GM19035 (cell line): ENCODE measurements at regions not wholly inside any gene's neighbourhood (a gene's known extent, or its start where the extent isn't known, plus 50 kb on each side); places are given as distances from the start of the nearest gene placed in this dataset.
A peak's percentile ranks its signal among the peaks of the same experiment; 100 is the strongest.

Experiments
- ATAC-seq: cut with Tn5 transposase; IDR thresholded peaks from one replicate; pipeline ENCODE4 v1.9.1; 2021; ENCODE audit not compliant: unreplicated experiment

- ATAC-seq: peak; percentile 85
Measured at GRCh38 chr6:209432-210103, 82.7 kb upstream of the DUSP22 start.

GRCh38 chr6:210104-210456 is 82.2 kb upstream of the DUSP22 start:
- no peak for ATAC-seq

- no peak for ATAC-seq
Measured at GRCh38 chr6:210778-211374, 81.4 kb upstream of the DUSP22 start.

GRCh38 chr6:211871-212497 is 80.3 kb upstream of the DUSP22 start:
- no peak for ATAC-seq

DNA sequence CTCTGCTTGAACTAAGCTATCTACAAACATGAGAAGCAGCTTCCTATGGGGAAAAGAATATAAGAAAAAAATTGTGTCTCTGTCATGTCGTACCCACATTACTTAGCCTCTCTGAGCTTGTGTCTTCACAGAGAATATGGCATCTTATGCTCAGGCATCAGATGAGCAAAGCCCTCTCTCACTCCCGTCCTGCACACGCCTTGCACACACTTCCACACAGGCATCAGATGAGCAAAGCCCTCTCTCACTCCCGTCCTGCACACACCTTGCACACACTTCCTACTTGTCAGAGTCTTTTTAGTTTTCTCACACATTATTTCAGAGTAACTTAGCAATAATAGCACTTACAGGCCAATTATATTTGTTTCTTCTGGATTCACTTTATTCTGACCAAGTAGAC is 79.0 kb upstream of the DUSP22 start:
- no peak for ATAC-seq

GRCh38 chr6:214428-214827 is 77.9 kb upstream of the DUSP22 start:
- no peak for ATAC-seq

DNA sequence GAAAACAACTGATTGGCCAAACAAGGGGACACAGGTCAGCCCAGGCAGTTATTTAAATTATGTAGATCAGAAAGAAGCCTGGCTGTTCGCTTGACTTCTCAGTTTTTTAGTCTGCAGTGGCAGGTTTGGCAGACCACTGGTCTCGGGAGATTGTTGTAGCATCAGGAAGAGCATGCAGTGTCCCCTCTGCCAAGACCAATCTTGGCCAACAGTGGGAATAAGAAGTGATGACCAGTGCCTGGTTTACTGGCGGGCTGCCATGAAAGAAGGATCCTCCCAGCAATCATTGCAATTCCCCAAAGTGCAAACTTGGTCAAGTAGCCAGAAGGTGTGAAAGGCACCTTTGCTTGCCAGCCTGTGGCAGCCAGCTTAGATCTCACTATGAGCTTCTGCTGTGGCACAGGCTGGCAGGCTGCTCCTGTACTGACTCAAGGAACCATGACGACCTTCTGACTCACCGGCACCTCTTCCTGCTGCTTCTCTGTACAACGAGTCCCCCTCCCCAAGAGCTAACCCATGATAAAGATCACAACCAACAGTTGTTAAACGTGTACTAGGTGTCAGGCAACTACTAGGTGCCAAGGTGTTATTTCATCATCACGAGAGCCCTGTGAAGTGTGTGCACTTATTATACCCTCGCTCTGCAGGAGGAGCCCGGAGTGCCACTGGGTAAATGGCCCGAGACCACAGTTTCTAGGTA is 76.8 kb upstream of the DUSP22 start:
- ATAC-seq: no peak

- no peak for ATAC-seq
Measured at GRCh38 chr6:217048-217659, 75.1 kb upstream of the DUSP22 start.

DNA sequence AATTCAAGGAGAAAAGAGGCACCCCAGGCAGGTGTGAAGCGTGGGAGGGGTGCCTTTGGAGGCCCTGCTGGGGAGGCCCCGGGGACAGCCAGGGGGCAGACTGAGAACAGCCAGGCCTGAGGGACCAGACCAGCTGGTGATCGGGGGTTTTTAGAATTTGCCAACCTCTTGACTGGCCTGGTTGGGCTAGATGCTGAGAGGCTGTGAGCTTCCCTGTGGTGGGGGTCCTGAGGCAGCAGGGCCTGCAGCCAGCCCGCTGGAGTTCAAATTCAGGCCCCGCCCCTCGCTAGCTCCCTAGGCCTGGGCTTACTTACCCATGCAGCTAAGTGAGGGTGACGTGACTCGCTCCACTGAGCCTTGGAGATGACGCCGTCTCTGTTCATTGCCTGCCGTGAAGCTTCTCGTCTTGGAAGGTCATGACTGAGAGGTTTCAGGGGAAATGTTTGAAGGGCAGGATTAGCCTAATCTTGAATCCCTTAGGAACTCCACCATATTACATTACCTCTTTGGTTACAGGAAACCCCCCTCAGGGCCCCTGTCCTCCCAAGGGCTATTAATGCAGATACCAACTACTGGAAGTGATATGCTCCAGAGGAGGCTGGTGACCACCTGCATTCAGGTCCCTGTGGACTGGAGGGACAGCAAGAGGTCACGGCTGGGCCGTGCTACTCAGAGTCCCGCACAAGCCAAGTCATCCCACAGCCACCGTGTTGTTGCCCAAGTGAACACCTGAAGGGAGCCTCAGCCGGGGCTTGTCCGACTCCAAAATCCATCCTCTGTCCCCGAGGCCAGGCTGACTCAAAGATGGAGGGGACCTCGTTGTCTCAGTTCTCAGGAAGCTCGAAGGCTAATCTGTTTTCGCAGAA is 73.9 kb upstream of the DUSP22 start:
- peak; percentile 47 for ATAC-seq

- no peak for ATAC-seq
Measured at GRCh38 chr6:219019-219570, 73.2 kb upstream of the DUSP22 start.

DNA sequence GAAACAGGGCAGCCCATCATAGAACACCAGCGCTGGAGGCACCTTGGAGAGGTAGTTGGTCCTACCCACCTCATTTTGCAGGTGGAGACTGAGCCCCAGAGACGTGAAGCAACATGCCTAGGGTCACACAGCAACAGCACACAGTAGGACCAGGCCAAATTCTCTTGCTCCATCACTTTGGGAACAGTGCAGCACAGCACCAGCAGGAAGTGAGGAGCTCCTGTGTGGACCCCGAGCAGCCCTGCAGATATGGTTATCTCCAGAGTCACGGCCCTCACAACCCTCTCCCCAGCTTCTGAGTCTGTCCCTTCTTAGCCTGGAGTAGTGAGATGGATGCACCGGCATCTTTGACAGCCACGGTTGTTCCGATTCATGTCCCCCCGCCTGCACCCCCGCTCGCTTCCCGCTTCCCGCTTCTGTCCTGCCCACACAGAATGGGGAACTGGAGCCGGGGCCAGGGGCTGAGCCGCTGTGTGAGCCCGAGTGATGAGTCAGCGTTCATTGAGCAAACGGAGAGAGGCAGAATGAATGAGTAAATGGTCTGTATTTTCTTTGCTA is 72.6 kb upstream of the DUSP22 start:
- no peak for ATAC-seq

GRCh38 chr6:220312-220711 is 72.0 kb upstream of the DUSP22 start:
- ATAC-seq: no peak

- ATAC-seq: no peak
Measured at GRCh38 chr6:220721-221475, 71.4 kb upstream of the DUSP22 start.

DNA sequence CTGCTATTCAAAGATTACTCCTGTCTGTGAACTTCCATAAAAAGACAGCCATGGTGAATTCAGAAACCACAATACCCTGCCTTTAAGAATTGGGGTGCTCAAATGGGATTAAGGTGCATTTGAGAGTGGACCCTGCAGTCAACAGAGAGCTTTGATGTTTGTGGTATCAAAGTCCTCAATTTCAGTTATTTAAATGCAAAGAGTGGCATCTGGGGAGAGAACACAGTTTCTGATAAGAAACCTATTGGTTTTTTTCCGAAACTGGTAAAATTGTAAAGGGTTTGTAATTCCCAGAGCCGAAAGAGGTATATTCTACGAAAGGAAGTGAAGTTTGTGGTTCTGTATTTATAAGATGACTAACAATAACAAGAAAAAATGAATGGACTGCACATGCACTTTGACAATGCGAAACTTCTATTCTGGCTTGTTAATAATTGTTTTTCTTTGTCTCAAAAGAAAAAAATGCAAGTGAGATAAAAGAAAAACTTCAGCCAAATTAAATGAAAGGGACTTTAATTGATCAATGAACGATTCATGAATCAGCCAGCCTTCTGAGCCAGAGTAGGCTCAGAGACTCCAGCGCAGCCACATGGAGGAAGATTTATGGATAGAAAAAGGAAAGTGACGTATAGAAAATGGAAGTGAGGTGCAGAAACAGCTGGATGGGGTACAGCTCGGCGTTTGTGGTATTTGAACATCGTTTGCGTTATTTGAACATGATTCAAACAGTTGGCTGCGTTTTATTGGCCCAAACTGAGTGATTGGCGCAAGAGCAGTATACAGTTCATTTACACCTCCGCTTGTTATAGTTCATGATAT is 70.5 kb upstream of the DUSP22 start:
- ATAC-seq: no peak

- ATAC-seq: no peak
Measured at GRCh38 chr6:222468-222867, 69.8 kb upstream of the DUSP22 start.

DNA sequence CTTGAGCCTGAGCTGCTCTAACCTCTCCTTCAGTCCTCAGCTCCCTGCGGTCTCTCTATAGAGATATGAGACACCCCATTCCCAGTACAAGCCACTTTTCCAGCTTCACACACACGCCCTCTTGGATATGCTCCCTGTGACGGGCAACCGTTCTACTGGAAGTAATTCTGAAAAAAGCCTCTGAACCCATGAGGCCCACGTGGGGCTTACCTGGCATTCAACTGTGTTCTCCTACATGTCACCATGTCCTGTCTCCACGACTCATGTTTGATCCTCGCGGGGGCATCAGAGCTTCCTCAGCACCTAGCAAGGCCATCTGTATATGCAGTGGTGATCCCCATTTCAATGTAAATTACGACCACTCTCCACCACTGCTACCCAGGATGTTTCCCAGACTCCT is 69.2 kb upstream of the DUSP22 start:
- ATAC-seq: no peak

- no peak for ATAC-seq
Measured at GRCh38 chr6:223763-224162, 68.5 kb upstream of the DUSP22 start.

DNA sequence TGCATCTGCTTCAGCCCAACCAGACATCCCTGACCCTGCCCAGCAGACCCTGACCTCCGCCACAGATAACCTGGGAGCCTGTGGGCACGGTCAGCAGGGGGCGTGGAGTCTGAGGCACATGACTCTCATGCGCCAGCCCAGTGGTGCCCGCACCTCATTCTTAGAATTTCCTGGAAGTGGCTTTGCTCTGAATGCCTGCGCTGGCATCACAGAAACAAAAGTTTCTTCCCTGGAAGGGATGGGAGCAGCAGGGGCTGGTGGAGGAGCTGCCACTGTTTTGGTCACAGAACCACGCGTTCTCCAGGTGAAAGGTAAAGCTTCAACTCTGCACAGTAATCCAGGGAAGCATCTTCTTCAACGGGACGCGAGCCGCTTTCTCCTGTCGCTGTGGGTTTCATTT is 67.9 kb upstream of the DUSP22 start:
- no peak for ATAC-seq
